ENCODE measurements at regions not wholly inside any gene's neighbourhood (a gene's known extent, or its start where the extent isn't known, plus 50 kb on each side); places are given as distances from the start of the nearest gene placed in this dataset.

GRCh38 chr1:5340560-5341130 is 651.6 kb downstream of the NPHP4 start:
- DNase-seq (ENCODE audit: low read depth) = no peak

GRCh38 chr1:5338466-5338865 is 653.8 kb downstream of the NPHP4 start:
- no peak for DNase-seq (ENCODE audit: low read depth)

- no peak for DNase-seq (ENCODE audit: low read depth)
These were observed 658.9 kb downstream of the NPHP4 start for GRCh38 chr1:5333291-5333690.

- DNase-seq (ENCODE audit: low read depth) = no peak
These were observed 661.1 kb downstream of the NPHP4 start for GRCh38 chr1:5331101-5331500.

- no peak for DNase-seq (ENCODE audit: low read depth)
These were observed 663.0 kb downstream of the NPHP4 start for GRCh38 chr1:5329068-5329739.

GRCh38 chr1:5324883-5325282 is 667.3 kb downstream of the NPHP4 start:
- DNase-seq (ENCODE audit: low read depth) = no peak

GRCh38 chr1:5318143-5318816 is 663.9 kb downstream of the AJAP1 start:
- DNase-seq (ENCODE audit: low read depth) = no peak

- no peak for DNase-seq (ENCODE audit: low read depth)
These were observed 663.0 kb downstream of the AJAP1 start for GRCh38 chr1:5317391-5317790.

- DNase-seq (ENCODE audit: low read depth) = no peak
These were observed 658.5 kb downstream of the AJAP1 start for GRCh38 chr1:5312862-5313261.

- DNase-seq (ENCODE audit: low read depth) = no peak
These were observed 657.9 kb downstream of the AJAP1 start for GRCh38 chr1:5312293-5312674.

GRCh38 chr1:5311634-5312292 is 657.4 kb downstream of the AJAP1 start:
- DNase-seq (ENCODE audit: low read depth) = no peak

- no peak for DNase-seq (ENCODE audit: low read depth)
These were observed 656.7 kb downstream of the AJAP1 start for GRCh38 chr1:5311147-5311546.

GRCh38 chr1:5308249-5308648 is 653.8 kb downstream of the AJAP1 start:
- DNase-seq (ENCODE audit: low read depth) = no peak

GRCh38 chr1:5304702-5305101 is 650.3 kb downstream of the AJAP1 start:
- DNase-seq (ENCODE audit: low read depth) = no peak

- no peak for DNase-seq (ENCODE audit: low read depth)
These were observed 644.0 kb downstream of the AJAP1 start for GRCh38 chr1:5298376-5298775.

GRCh38 chr1:5297886-5298239 is 643.5 kb downstream of the AJAP1 start:
- DNase-seq (ENCODE audit: low read depth) = no peak

GRCh38 chr1:5297180-5297885 is 642.9 kb downstream of the AJAP1 start:
- no peak for DNase-seq (ENCODE audit: low read depth)

GRCh38 chr1:5296557-5297179 is 642.3 kb downstream of the AJAP1 start:
- no peak for DNase-seq (ENCODE audit: low read depth)

- no peak for DNase-seq (ENCODE audit: low read depth)
These were observed 641.7 kb downstream of the AJAP1 start for GRCh38 chr1:5296095-5296494.

- DNase-seq (ENCODE audit: low read depth) = no peak
These were observed 637.5 kb downstream of the AJAP1 start for GRCh38 chr1:5291889-5292288.

GRCh38 chr1:5287178-5288150 is 633.1 kb downstream of the AJAP1 start:
- no peak for DNase-seq (ENCODE audit: low read depth)

Data from amniotic epithelial cell (primary cell).